ENCODE measurements at regions not wholly inside any gene's neighbourhood (a gene's known extent, or its start where the extent isn't known, plus 50 kb on each side); places are given as distances from the start of the nearest gene placed in this dataset.

- Histone ChIP-seq H3K9me1 (ENCODE audit: control insufficient read depth, insufficient read depth, low read length) (no peaks in the 10 kb centered on the region), H3K4me3 (no peak overlapping the region), H3K36me3 (ENCODE audit: control insufficient read depth, insufficient read depth, low read length) (no peaks in the 10 kb centered on the region), H3K27ac (ENCODE audit: extremely low read depth, low read depth, low read length) (no peak overlapping the region), H2AFZ (ENCODE audit: low read depth, low read length) (peak overlapping the region; percentile 46; the same call in 1 of the 2 replicates), H3K9me3 (replicated peaks; ENCODE audit: control insufficient read depth, insufficient read depth, low read depth, low read length) (no peaks in the 10 kb centered on the region), H3K27me3 (ENCODE audit: control insufficient read depth in 2 of 2, insufficient read depth in 2 of 2, low read length in 2 of 2) (no peaks in the 10 kb centered on the region), H3K4me1 (replicated peaks in 1 of 2; ENCODE audit: control insufficient read depth in 2 of 2, insufficient read depth in 2 of 2, low read length in 2 of 2) (peaks cover 17 to 54% of the 10 kb centered on the region in 2 experiments), H3K79me2 (ENCODE audit: control insufficient read depth, insufficient read depth, low read length) (no peaks in the 10 kb centered on the region), H3K4me2 (ENCODE audit: insufficient read depth, low read length) (no peak overlapping the region), H3K9ac (ENCODE audit: insufficient read depth in 1 of 2, low read depth in 2 of 2, low read length in 2 of 2) (no peak overlapping the region), H4K20me1 (replicated peaks; ENCODE audit: control insufficient read depth, insufficient read depth, low read length) (no peaks in the 10 kb centered on the region)
- DNase-seq (ENCODE audit: extremely low read depth in 1 of 4, low spot score in 3 of 4) (no peak), FAIRE-seq (no peak), ATAC-seq (no peak)
- ChIA-PET POLR2A (interaction anchor here (0.6 to 2.1 kb wide), 7 partner anchors 9 to 92 kb away, joined by 3 to 6 read pairs (median 4); no protein-coding TSS in a partner anchor), CTCF (ENCODE audit: low intra/inter-chr PET ratio) (no interaction called here)
- 84% methylated on average over 6 of the region's 6 CpGs for WGBS (ENCODE audit: insufficient coverage, low coverage, missing lambda C conversion rate)
- in situ Hi-C loops (cut with MboI) (no loop called here), intact Hi-C loops (cut with micrococcal nuclease) (no loop called here)
- TF ChIP-seq, protein P1, sequence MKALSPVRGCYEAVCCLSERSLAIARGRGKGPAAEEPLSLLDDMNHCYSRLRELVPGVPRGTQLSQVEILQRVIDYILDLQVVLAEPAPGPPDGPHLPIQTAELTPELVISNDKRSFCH (CRISPR knock-in tag; IDR thresholded peaks at IDR 0.05): 0 out of 2 replicates have a peak, but pooled peaks have one; percentile 11
- TF ChIP-seq, protein P1 (tag; IDR thresholded peaks at IDR 0.05): no peak
- no peak for TF ChIP-seq FIP1L1 (IDR thresholded peaks at IDR 0.05; ENCODE audit: low read depth, low read length, poor library complexity, severe bottlenecking)
- BruUV-seq (replicated peaks): no TSS peak
Observed at GRCh38 chr5:173826086-173826427, 62.1 kb upstream of the CPEB4 start.

DNA sequence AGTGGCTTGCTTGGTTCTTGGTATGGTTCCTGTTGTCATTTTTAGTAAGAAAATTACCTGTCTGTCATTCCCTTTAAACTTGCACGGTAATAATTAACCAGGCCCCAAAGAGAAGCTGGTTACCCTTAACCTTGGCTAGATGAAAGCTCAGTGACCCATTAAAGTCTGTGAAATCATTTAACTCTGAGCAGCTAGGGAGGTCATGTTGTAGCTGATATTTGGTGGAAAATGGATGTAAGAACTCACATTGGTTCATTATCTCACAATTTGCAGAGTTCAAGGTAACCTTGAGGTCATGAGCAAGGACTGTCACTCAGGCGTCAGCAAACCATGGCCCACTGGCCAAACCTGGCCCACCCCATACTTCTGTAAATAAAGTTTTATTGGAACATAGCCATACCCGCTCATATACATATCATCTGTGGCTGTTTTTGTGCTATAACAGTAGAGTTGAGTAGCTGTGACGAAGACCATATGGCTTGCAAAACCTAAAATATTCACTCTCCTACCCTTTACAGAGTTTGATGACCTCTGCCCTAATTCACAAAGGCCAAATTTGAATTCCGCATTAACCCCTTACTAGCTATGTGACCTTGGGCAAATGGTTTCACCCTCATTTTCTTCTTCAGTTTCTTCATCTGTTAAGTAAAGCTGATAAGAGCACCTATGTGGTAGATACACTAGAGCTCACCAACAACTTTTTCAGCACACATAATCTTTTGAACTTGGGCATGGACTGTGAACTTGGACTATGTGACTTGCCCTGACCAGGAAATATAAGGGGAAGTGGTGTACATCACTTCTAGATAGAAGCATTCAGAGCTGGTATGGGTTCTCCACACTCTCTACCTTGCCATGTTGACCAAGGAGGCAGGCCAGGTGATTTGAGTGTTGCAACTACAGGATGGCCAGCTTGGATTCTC is 61.5 kb upstream of the CPEB4 start:
- Histone ChIP-seq H3K27ac (ENCODE audit: extremely low read depth, low read depth, low read length) (no peak overlapping the region), H3K36me3 (ENCODE audit: control insufficient read depth, insufficient read depth, low read length) (no peaks in the 10 kb centered on the region), H3K9me1 (ENCODE audit: control insufficient read depth, insufficient read depth, low read length) (no peaks in the 10 kb centered on the region), H3K4me1 (replicated peaks in 1 of 2; ENCODE audit: control insufficient read depth in 2 of 2, insufficient read depth in 2 of 2, low read length in 2 of 2) (peaks cover 17 to 54% of the 10 kb centered on the region in 2 experiments), H3K4me3 (no peak overlapping the region), H3K4me2 (ENCODE audit: insufficient read depth, low read length) (no peak overlapping the region), H3K9ac (ENCODE audit: insufficient read depth in 1 of 2, low read depth in 2 of 2, low read length in 2 of 2) (no peak overlapping the region), H2AFZ (ENCODE audit: low read depth, low read length) (peak overlapping the region; percentile 46; the same call in 1 of the 2 replicates), H3K27me3 (ENCODE audit: control insufficient read depth in 2 of 2, insufficient read depth in 2 of 2, low read length in 2 of 2) (no peaks in the 10 kb centered on the region), H3K79me2 (ENCODE audit: control insufficient read depth, insufficient read depth, low read length) (no peaks in the 10 kb centered on the region), H3K9me3 (replicated peaks; ENCODE audit: control insufficient read depth, insufficient read depth, low read depth, low read length) (no peaks in the 10 kb centered on the region), H4K20me1 (replicated peaks; ENCODE audit: control insufficient read depth, insufficient read depth, low read length) (no peaks in the 10 kb centered on the region)
- in situ Hi-C loops (cut with MboI) (no loop called here), intact Hi-C loops (cut with micrococcal nuclease) (no loop called here)
- BruUV-seq (replicated peaks): no TSS peak
- no peak for DNase-seq (ENCODE audit: extremely low read depth in 1 of 4, low spot score in 3 of 4)
- ATAC-seq: no peak
- CTCF ChIA-PET (ENCODE audit: low intra/inter-chr PET ratio): no interaction called here
- POLR2A ChIA-PET: interaction anchor here (0.6 to 2.1 kb wide), 9 partner anchors 9 to 92 kb away, joined by 3 to 6 read pairs (median 3); no protein-coding TSS in a partner anchor
- no peak for FAIRE-seq
- 80% methylated on average over 5 of the region's 5 CpGs for WGBS (ENCODE audit: insufficient coverage, low coverage, missing lambda C conversion rate)
- TF ChIP-seq SPI1 (IDR thresholded peaks at IDR 0.05; ENCODE audit: borderline replicate concordance, low read depth, low read length) (0 out of 2 replicates have a peak, but pooled peaks have one; percentile 5), EP300 (IDR thresholded peaks at IDR 0.05; ENCODE audit: low read length) (no peak), ESRRA (IDR thresholded peaks at IDR 0.05; ENCODE audit: borderline replicate concordance, low read depth) (peak; percentile 59; the same call in 1 of the 2 replicates)
- TF ChIP-seq, protein P2, sequence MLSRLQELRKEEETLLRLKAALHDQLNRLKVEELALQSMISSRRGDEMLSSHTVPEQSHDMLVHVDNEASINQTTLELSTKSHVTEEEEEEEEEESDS (CRISPR knock-in tag; IDR thresholded peaks at IDR 0.05): no peak

Measured in K562 (cell line).